Thyroid gland (tissue), 4 donors: ENCODE measurements at regions not wholly inside any gene's neighbourhood (a gene's known extent, or its start where the extent isn't known, plus 50 kb on each side); places are given as distances from the start of the nearest gene placed in this dataset.

Experiments
- DNase-seq, 2 donors: peaks; one replicate each; pipeline ENCODE4 v3.0.0-alpha.2; 2019
- H3K27ac ChIP-seq, 3 donors: fragments of 200-600 bp; sonication (generic); 1 replicate in 2 of 3; 2 replicates in 1 of 3; pipeline ENCODE4 v1.5.1; 2016 to 2019; ENCODE audit warnings: mild to moderate bottlenecking in 1 of 3, moderate library complexity in 1 of 3
- H3K27me3 ChIP-seq: fragments of 200-600 bp; sonication (generic); one replicate; pipeline ENCODE4 v1.5.1; 2019
- H3K36me3 ChIP-seq, 2 donors: fragments of 200-600 bp; sonication (generic); one replicate each; pipeline ENCODE4 v1.5.1; 2016 to 2019
- H3K4me1 ChIP-seq, 2 donors: fragments of 200-600 bp; sonication (generic); one replicate each; pipeline ENCODE4 v1.5.1; 2017 to 2019
- H3K4me3 ChIP-seq, 3 donors: fragments of 200-600 bp; sonication (generic); replicated peaks in 1 of 3; 1 replicate in 2 of 3; 2 replicates in 1 of 3; pipeline ENCODE4 v1.5.1; 2016; ENCODE audit warnings: mild to moderate bottlenecking in 1 of 3
- H3K9me3 ChIP-seq: fragments of 200-600 bp; sonication (generic); one replicate; pipeline ENCODE4 v1.5.1; 2017
- POLR2A ChIP-seq, 2 donors: fragments of 450-650 bp; IDR thresholded peaks; one replicate each; pipeline ENCODE4 v1.6.1; 2017; ENCODE audit warnings: antibody characterized with exemption in 2 of 2, mild to moderate bottlenecking in 2 of 2, moderate library complexity in 1 of 2
- whole genome bisulfite sequencing, 2 donors: methylation state at CpG; one replicate each; pipeline ENCODE4 v1.1.5; 2017; 5-methylcytosine and 5-hydroxymethylcytosine counted together
- intact Hi-C: fragments of 100-400 bp; cut with DNase I; formaldehyde crosslinking; loops from one replicate; pipeline ENCODE4 v1.15.1; 2023
- TF ChIP-seq, protein P1 (sequence below), 6 experiments: fragments of 200-600 bp in 3 of 6; fragments of 450-650 bp in 3 of 6; sonication (generic) in 3 of 6; IDR thresholded peaks; one replicate each; pipeline ENCODE4 v1.5.1; 2016 to 2019; ENCODE audit warnings: antibody characterized with exemption in 6 of 6, mild to moderate bottlenecking in 2 of 6, inconsistent platforms in 1 of 6, moderate library complexity in 1 of 6

DNA sequence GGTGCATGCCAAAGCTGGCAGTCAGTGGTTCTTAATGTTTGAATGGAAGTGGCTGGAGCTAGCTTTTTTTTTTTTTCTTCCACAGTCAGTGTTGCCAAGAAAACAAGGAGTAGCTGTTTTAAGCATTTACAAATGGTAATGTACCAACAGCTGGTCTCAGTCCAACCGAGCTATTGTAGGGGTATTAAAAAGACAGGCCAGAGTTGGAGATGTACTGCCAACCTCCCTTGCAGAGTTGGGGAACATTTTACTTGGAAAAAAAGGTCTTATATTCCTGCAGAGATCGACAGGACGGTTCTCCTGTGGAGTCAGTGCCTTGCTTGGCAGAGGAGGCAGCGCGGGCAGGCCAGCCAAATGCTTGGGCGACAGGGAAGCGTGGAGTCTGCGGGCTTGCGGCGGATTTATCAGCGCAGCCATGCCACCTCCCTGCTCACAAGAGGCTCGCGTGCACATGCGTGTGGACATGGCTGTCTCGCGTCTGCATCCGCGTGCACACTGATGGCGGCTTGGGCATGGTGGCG lies 338.1 kb downstream of the RPS6KC1 start:
- TF ChIP-seq, protein P1, sequence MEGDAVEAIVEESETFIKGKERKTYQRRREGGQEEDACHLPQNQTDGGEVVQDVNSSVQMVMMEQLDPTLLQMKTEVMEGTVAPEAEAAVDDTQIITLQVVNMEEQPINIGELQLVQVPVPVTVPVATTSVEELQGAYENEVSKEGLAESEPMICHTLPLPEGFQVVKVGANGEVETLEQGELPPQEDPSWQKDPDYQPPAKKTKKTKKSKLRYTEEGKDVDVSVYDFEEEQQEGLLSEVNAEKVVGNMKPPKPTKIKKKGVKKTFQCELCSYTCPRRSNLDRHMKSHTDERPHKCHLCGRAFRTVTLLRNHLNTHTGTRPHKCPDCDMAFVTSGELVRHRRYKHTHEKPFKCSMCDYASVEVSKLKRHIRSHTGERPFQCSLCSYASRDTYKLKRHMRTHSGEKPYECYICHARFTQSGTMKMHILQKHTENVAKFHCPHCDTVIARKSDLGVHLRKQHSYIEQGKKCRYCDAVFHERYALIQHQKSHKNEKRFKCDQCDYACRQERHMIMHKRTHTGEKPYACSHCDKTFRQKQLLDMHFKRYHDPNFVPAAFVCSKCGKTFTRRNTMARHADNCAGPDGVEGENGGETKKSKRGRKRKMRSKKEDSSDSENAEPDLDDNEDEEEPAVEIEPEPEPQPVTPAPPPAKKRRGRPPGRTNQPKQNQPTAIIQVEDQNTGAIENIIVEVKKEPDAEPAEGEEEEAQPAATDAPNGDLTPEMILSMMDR (IDR thresholded peaks at IDR 0.05): no peak
- no peak for TF ChIP-seq POLR2A (IDR thresholded peaks at IDR 0.05)
- no peak overlapping the region for H3K4me3 ChIP-seq
- no peaks in the 10 kb centered on the region for H3K36me3 ChIP-seq
- DNase-seq: peak; percentile 19 to 25
- H3K27me3 ChIP-seq: no peaks in the 10 kb centered on the region
- no peak overlapping the region for H3K27ac ChIP-seq
- H3K9me3 ChIP-seq: no peaks in the 10 kb centered on the region
- WGBS, 2 donors: 92% methylated on average over 20 of the region's 20 CpGs
- intact Hi-C loops: no loop called here
- H3K4me1 ChIP-seq: peaks cover 0 to 3% of the 10 kb centered on the region in 2 donors

GRCh38 chr1:213391445-213391844 lies 340.4 kb downstream of the RPS6KC1 start:
- H3K9me3 ChIP-seq: no peaks in the 10 kb centered on the region
- no peak overlapping the region for H3K4me3 ChIP-seq
- H3K27ac ChIP-seq: no peak overlapping the region
- no peak for DNase-seq
- H3K36me3 ChIP-seq: no peaks in the 10 kb centered on the region
- intact Hi-C loops: loop anchor here (10.0 kb wide), 1 partner anchor 263 kb away; no protein-coding TSS in a partner anchor
- no peaks in the 10 kb centered on the region for H3K27me3 ChIP-seq
- peaks cover 0 to 3% of the 10 kb centered on the region in 2 donors for H3K4me1 ChIP-seq
- TF ChIP-seq POLR2A (IDR thresholded peaks at IDR 0.05): no peak
- TF ChIP-seq, protein P1 (IDR thresholded peaks at IDR 0.05): no peak

DNA sequence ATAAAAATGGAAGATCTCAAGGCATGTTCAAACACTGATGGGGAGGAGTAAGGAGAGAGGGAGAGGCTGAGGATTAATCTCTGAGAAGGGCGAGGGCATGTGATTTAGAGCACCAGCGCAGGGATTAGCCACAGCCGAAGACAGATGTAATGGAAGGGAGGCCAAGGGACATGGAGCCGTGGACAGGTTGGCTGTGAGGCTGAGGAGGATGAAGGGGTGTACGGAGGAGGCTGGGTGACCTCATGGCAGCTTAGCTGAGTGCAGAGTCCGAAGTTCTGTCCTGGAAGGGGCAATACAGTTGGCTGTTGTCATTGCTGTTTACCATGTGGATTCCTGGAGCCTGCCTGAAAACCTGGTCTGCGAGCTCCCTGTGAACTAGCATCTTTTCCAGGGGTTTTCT lies 342.8 kb downstream of the RPS6KC1 start:
- WGBS, 2 donors: 89 to 91% methylated on average over 7 of the region's 7 CpGs
- Histone ChIP-seq H3K36me3 (no peaks in the 10 kb centered on the region), H3K4me1 (peaks cover 0 to 3% of the 10 kb centered on the region in 2 donors), H3K27ac (no peak overlapping the region), H3K4me3 (no peak overlapping the region), H3K9me3 (no peaks in the 10 kb centered on the region), H3K27me3 (no peaks in the 10 kb centered on the region)
- no peak for TF ChIP-seq POLR2A (IDR thresholded peaks at IDR 0.05)
- TF ChIP-seq, protein P1 (IDR thresholded peaks at IDR 0.05): no peak
- intact Hi-C loops: loop anchor here (10.0 kb wide), 1 partner anchor 261 kb away; no protein-coding TSS in a partner anchor
- DNase-seq: no peak

DNA sequence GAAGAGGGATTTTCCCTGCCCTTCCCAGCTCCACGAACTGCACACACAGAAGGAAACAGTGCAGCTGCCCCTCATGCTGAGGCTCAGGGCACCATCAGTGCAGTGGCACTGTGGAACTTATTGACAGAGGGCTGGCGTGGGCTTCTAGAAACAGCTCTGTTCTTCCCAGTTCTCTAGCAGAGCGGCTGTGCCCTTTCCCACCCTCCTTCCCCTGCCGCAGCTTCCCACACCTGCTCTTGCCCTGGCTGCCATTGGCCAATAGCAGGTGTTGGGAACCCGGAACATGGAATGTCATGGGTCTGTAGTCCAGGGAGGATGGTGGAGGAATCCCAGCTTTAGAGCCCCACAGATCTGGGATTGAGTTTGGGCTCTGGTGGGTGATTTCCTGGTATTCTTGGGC lies 343.8 kb downstream of the RPS6KC1 start:
- Histone ChIP-seq H3K27me3 (no peaks in the 10 kb centered on the region), H3K36me3 (no peaks in the 10 kb centered on the region), H3K4me3 (no peak overlapping the region), H3K27ac (no peak overlapping the region), H3K4me1 (peaks cover 5 to 8% of the 10 kb centered on the region in 2 donors), H3K9me3 (no peaks in the 10 kb centered on the region)
- no peak for DNase-seq
- intact Hi-C loops: loop anchor here (10.0 kb wide), 1 partner anchor 260 kb away; no protein-coding TSS in a partner anchor
- TF ChIP-seq POLR2A (IDR thresholded peaks at IDR 0.05): no peak
- TF ChIP-seq, protein P1 (IDR thresholded peaks at IDR 0.05): no peak
- WGBS, 2 donors: 83 to 87% methylated on average over 4 to 5 of the region's 5 CpGs

DNA sequence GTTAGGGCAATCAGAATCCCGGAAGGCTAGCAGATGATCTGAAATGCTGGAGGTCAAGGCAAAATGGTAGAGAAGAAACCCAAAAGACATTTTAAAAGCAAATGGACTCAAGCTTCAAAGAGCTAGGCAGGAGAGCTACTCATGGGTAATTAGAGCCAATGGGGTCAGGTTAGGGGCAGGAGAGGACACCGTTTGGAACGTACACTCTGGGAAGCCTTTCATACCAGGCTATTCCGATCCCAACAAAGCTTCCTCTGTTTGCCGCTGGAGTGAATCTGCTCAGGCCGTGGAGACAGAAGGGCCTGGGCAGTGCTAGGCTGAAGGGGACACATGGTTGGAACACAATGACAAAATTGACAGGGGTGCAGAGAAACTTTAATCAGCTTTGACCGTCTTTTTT lies 346.6 kb downstream of the RPS6KC1 start:
- DNase-seq: no peak
- Histone ChIP-seq H3K4me3 (no peak overlapping the region), H3K4me1 (peaks cover 5 to 8% of the 10 kb centered on the region in 2 donors), H3K36me3 (no peaks in the 10 kb centered on the region), H3K27me3 (no peaks in the 10 kb centered on the region), H3K9me3 (no peaks in the 10 kb centered on the region), H3K27ac (no peak overlapping the region)
- intact Hi-C loops: loop anchor here (10.0 kb wide), 1 partner anchor 257 kb away; no protein-coding TSS in a partner anchor
- no peak for TF ChIP-seq POLR2A (IDR thresholded peaks at IDR 0.05)
- 71 to 81% methylated on average over 7 of the region's 7 CpGs for WGBS, 2 donors
